ENCODE measurements at regions not wholly inside any gene's neighbourhood (a gene's known extent, or its start where the extent isn't known, plus 50 kb on each side); places are given as distances from the start of the nearest gene placed in this dataset.

DNA sequence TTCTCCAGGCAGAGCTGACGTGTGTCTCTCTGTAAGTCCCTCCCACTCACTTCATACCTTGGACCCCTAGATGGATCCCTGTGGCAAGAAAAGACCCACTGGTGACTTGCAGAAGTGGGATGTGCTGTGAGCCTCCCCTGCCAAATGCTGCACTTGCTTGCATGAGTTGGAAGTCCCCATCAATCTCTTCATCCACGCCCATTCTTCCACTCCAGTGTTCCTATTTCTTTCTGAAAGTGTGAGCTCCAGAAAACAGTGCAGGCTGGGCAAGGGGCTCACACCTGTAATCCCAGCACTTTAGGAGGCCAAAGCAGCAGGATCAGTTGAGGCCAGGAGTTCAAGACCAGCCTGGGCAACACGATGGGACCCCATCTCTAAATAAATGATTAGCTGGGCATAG, 254.1 kb upstream of the IRF2BP2 start:
- DNase-seq (ENCODE audit: insufficient read length): no peak
- no peak for FAIRE-seq
- TF ChIP-seq TAF1 (IDR thresholded peaks at IDR 0.05; ENCODE audit: borderline replicate concordance, low read depth, low read length) (no peak), POLR2A (IDR thresholded peaks at IDR 0.05; ENCODE audit: low read depth, low read length) (no peak), POLR2AphosphoS5 (IDR thresholded peaks at IDR 0.05; ENCODE audit: low read depth, low read length) (no peak)

DNA sequence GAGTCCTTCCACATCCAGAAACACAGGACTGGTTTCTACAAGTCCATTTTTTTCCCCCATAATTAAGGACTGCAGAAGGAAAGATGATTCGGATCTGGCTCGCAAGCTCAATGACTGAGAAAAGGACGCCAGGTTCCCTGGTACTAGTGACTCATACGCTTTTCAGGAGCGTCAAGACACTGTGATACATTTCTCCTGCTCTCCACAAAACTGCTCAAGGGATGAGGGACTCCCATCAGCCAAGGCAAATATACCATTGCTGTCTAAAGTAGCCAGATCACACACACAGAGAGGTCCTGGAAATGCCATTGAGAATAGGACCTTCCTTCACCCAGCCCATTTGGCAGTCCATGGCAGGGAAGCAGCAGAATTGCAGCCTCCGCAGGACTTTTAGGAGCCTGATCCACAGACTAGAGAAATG, 253.6 kb upstream of the IRF2BP2 start:
- no peak for DNase-seq (ENCODE audit: insufficient read length)
- FAIRE-seq: no peak
- no peak for TF ChIP-seq POLR2A (IDR thresholded peaks at IDR 0.05; ENCODE audit: low read depth, low read length)
- TF ChIP-seq TAF1 (IDR thresholded peaks at IDR 0.05; ENCODE audit: borderline replicate concordance, low read depth, low read length): no peak
- TF ChIP-seq POLR2AphosphoS5 (IDR thresholded peaks at IDR 0.05; ENCODE audit: low read depth, low read length): no peak

DNA sequence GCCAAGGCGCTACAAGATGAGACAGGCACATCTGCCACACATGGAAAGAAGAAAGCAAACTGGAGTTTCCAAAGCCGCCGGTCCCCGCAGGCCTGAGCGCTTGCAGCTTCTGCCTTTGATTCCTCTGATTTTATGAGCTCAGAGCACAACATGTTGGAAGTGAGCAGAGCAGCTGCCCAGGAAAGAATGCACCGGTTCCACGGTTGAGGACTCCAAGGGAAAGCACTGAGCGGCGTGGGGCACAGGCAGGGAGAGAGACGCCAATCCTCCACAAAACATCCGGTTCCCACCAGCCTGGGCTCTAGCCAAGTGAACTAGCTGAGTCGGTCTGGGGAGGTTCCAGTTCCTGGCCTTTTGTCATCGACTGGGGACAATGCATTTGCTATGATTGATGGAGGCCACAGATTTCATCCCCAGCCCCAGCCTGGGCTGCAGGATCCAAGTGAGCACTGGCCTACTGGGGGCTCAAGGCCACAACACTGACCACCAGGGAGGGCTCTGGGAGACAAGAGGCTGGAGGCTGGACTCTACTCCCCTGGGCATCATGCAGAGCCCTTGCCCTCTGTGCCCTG, 253.1 kb upstream of the IRF2BP2 start:
- DNase-seq (ENCODE audit: insufficient read length) (no peak), FAIRE-seq (no peak)
- TF ChIP-seq POLR2A (IDR thresholded peaks at IDR 0.05; ENCODE audit: low read depth, low read length) (no peak), TAF1 (IDR thresholded peaks at IDR 0.05; ENCODE audit: borderline replicate concordance, low read depth, low read length) (no peak), POLR2AphosphoS5 (IDR thresholded peaks at IDR 0.05; ENCODE audit: low read depth, low read length) (no peak)

DNA sequence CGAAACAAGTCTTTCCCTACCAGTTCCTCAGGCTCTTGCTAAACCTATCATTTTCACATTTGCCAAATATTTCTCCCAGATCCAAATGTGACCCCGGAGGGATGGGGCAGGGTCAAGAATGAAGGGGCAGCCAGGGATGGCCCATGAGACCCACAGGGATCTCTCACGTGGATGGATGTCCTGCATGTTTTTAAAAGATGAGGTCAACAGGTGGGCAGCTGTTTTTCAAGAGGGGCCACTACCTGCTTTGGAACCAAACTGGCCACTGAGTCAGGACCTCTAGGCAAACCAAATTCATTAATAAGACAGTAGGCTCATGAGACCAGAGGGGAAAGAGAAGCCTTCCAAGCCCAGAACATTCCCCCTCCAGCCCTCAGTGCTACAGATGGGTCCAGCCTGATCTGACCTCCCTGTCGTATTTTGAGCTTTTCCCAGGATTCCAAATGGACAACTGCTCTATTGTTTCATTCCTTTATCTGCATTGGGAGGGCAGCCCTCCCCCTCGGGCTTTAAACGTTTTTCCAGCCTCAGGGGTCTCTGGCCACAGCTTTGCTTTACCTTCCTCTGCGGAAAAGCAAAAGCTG, 252.5 kb upstream of the IRF2BP2 start:
- DNase-seq (ENCODE audit: insufficient read length) (no peak), FAIRE-seq (no peak)
- TF ChIP-seq POLR2A (IDR thresholded peaks at IDR 0.05; ENCODE audit: low read depth, low read length) (no peak), POLR2AphosphoS5 (IDR thresholded peaks at IDR 0.05; ENCODE audit: low read depth, low read length) (no peak), TAF1 (IDR thresholded peaks at IDR 0.05; ENCODE audit: borderline replicate concordance, low read depth, low read length) (no peak)

DNA sequence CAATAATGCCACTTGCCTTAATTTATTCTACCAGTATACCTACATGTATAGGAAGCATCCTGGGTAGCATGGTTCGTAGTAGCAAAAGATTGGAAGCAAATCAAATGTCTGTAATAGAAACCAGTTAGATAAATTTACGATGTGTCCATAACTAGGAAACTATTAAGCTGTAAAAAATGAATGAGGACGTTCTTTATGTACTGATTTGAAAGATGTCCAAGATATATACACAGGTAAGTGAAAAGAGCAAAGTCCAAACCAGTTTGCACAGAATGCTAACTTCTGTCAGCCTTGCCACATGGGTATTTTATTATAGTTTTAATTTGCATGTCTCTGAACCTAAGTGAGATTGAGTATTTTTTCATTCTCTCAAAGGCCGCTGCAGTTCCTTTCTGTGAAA, 251.8 kb upstream of the IRF2BP2 start:
- TF ChIP-seq TAF1 (IDR thresholded peaks at IDR 0.05; ENCODE audit: borderline replicate concordance, low read depth, low read length) (no peak), POLR2A (IDR thresholded peaks at IDR 0.05; ENCODE audit: low read depth, low read length) (no peak), POLR2AphosphoS5 (IDR thresholded peaks at IDR 0.05; ENCODE audit: low read depth, low read length) (no peak)
- DNase-seq (ENCODE audit: insufficient read length) (no peak), FAIRE-seq (no peak)

DNA sequence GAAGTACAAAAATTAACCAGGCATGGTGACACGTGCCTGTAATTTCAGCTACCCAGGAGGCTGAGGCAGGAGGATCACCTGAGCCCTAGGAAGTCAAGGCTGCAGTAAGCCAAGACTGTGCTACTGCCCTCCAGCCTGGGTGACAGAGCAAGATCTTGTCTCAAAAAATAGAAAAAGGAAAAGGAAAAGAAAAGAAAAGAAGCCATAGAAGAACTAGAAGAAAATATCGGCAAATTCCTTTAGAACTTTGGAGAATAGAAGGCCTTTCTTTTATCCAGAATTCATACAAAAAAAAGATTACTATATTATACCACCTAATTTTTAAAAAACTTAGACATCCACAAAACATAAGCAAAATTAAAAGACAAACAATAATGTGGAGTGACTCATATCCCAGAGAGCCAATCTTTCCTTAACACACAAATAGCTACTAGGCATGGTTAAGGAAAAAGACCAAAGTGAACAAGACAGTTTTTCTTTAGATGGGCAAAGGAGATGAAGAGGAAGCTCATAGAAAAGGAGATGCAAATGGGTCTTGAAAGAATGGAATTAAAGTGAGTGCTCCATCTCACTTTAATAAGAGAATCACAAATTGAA, 251.1 kb upstream of the IRF2BP2 start:
- DNase-seq (ENCODE audit: insufficient read length) (no peak), FAIRE-seq (no peak)
- TF ChIP-seq POLR2A (IDR thresholded peaks at IDR 0.05; ENCODE audit: low read depth, low read length): no peak
- TF ChIP-seq TAF1 (IDR thresholded peaks at IDR 0.05; ENCODE audit: borderline replicate concordance, low read depth, low read length): no peak

DNA sequence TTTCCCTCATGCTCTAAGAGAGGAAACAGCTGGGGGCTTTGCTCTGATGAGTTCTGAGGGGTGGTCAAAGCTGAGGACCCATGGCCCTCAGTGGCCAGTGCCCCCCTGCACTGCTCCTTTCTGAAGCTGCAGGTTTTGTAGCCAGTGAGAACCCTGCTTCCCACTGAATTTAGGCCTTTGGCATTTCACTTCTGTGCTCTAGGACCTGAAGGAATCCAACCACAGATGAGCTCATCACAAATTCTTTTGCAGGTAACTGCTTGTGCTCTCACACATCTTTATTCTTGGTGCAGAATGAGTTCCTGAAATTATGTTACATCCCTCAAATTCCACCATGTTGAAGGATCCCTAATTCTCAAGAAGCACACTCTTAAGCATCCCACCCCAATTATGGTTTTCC, 248.7 kb upstream of the IRF2BP2 start:
- FAIRE-seq (no peak), DNase-seq (ENCODE audit: insufficient read length) (no peak)
- TF ChIP-seq TAF1 (IDR thresholded peaks at IDR 0.05; ENCODE audit: borderline replicate concordance, low read depth, low read length) (no peak), POLR2AphosphoS5 (IDR thresholded peaks at IDR 0.05; ENCODE audit: low read depth, low read length) (no peak), POLR2A (IDR thresholded peaks at IDR 0.05; ENCODE audit: low read depth, low read length) (no peak)

DNA sequence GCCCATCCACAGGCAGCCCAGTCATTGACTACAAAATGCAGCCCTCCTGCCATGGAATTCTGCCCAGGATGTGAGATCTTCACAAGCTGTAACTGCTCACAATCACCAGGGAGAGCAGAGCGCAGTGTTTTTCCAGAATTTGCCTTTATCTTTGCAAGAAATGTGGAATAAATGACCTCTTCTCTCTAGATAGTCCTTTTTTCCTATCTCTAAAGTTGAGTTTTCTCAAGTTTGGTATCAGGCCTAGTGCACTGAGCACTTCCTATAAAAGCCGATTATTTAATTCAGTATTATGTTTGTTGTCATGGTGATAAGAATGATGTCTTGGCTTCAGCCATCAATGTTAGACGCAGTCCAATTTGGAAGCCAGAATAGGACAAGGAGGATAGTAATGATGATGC, 246.9 kb upstream of the IRF2BP2 start:
- FAIRE-seq (no peak), DNase-seq (ENCODE audit: insufficient read length) (no peak)
- no peak for TF ChIP-seq POLR2A (IDR thresholded peaks at IDR 0.05; ENCODE audit: low read depth, low read length)

DNA sequence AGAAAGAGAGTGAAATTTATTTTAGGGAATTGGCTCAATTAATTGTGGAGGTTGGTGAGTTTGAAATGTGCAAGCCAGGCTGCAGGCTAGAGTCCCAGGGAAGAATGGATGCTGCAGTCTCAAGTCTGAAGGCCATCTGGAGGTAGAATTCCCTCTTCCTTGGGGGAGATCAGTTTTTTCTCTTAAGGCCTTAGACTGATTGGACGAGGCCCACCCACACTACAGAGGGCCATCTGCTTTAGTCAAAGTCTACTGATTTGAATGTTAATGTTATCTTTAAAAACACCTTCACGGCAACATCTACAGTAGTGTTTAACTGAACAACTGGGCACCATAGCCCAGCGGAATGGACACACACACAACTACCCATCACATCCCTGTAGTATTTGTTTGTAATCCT, 245.9 kb upstream of the IRF2BP2 start:
- DNase-seq (ENCODE audit: insufficient read length): no peak
- no peak for FAIRE-seq
- TF ChIP-seq POLR2AphosphoS5 (IDR thresholded peaks at IDR 0.05; ENCODE audit: low read depth, low read length) (no peak), POLR2A (IDR thresholded peaks at IDR 0.05; ENCODE audit: low read depth, low read length) (no peak), TAF1 (IDR thresholded peaks at IDR 0.05; ENCODE audit: borderline replicate concordance, low read depth, low read length) (no peak)

DNA sequence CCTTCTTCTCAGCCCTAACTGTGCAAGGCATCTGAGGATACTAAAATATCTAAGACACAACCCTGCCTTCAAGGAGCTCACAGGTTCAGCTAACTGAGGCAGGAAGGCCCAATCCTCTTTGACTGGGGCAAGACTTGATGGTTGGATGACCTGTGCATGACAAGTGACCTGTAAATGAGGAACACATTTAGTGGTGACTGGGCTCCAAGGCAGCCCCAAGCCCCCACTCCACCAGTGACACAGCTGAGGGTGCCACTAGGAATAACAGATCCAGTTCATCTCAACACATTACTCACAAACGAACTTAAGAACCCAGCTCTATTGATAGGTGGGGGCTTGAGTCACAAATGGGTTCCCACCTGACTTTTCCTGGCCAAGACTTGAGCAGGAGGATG, 244.7 kb upstream of the IRF2BP2 start:
- no peak for DNase-seq (ENCODE audit: insufficient read length)
- FAIRE-seq: no peak
- TF ChIP-seq TAF1 (IDR thresholded peaks at IDR 0.05; ENCODE audit: borderline replicate concordance, low read depth, low read length) (no peak), POLR2A (IDR thresholded peaks at IDR 0.05; ENCODE audit: low read depth, low read length) (no peak), POLR2AphosphoS5 (IDR thresholded peaks at IDR 0.05; ENCODE audit: low read depth, low read length) (no peak)

DNA sequence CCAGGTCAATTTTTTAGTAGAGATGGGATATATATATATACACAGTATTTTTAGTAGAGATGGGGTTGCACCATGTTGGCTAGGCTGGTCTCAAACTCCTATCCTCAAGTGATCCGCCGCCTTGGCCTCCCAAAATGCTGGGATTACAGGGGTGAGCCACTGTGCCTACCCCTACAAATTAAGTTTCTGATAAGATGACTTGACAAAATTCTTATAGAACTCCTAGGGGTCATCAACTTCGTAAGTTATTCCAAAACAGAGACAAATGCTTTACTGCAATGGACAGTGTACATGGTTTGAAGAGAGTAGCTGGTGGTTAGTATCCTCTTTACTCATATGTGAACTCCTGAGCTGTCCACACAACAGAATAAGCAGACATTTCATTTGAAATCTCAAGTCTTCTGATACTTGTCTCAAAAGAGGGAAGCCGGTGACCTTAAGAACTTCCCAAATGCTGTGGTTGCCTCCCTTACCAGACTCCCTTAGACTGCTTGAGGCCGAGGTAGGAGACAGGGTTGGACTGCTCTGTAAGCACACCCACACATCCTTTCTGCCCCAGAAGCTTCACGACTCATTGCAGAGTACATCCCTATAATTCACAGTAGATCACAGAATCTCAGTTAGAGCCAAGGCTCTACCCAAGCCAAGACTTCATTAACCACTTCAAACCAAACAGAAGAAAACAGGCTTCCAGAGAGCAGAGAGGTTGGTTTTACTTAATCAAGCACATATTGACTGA, 244.1 kb upstream of the IRF2BP2 start:
- no peak for FAIRE-seq
- no peak for TF ChIP-seq TAF1 (IDR thresholded peaks at IDR 0.05; ENCODE audit: borderline replicate concordance, low read depth, low read length)
- TF ChIP-seq POLR2A (IDR thresholded peaks at IDR 0.05; ENCODE audit: low read depth, low read length): no peak
- no peak for TF ChIP-seq POLR2AphosphoS5 (IDR thresholded peaks at IDR 0.05; ENCODE audit: low read depth, low read length)
- DNase-seq (ENCODE audit: insufficient read length): no peak

DNA sequence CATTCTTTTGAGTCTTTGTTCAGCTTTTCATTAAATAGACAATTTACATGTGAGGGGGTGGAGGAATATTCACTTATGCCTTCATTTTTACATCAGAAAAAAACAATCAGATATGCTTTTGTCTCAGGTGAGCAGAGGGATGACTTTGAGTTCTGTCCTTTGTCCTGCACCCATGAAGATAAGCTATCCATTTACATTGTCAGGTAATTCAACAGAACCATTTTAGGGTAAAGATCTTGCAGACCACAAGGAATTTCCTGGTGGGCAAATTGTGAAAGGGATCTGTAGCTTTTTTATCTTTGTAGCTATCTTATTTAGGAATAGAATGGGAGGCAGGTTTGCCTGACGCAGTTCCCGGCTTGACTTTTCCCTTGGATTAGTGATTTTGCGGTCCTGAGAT, 242.7 kb upstream of the IRF2BP2 start:
- DNase-seq (ENCODE audit: insufficient read length) (no peak), FAIRE-seq (no peak)
- no peak for TF ChIP-seq POLR2A (IDR thresholded peaks at IDR 0.05; ENCODE audit: low read depth, low read length)
